ENCODE measurements at regions not wholly inside any gene's neighbourhood (a gene's known extent, or its start where the extent isn't known, plus 50 kb on each side); places are given as distances from the start of the nearest gene placed in this dataset.
A peak's percentile ranks its signal among the peaks of the same experiment; 100 is the strongest.

DNA sequence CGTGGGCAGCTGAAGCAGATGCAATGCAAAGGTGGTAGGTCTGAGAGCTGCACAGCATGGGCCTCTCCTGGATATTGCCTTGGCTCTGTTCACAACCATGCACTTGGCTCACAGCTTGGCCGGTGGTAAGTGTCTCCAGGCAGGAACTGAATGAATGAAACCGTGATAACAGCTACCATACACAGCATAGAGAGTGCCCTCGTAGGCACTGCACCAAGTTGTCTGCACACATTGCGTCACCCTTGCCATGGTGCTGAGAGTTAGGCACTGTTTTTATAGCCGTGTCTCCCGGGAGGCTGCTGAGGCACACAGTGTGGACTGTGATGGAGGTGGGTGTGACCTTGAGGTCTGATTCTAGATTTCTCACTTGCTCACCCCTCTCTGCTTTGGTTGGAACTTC is 157.6 kb upstream of the VASH1 start:
- no peak for DNase-seq

DNA sequence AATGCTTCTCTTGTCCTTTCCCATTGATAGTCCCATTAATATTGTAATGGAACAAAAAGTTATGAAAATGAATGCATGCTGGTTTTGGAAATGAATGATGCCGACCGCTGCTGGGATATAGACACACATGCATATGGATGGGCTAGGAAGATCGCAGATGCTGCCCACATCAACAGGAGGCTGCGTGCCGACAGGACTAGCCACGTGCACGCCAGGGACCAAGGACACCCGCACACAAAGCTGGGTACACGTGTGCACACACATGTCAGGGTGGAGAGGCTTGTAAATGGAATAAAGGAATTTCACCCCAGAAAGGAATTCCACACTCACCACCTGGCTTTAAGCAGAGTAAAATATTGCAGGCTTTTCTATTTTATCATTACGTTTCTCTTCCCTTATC is 153.8 kb upstream of the VASH1 start:
- no peak for DNase-seq

DNA sequence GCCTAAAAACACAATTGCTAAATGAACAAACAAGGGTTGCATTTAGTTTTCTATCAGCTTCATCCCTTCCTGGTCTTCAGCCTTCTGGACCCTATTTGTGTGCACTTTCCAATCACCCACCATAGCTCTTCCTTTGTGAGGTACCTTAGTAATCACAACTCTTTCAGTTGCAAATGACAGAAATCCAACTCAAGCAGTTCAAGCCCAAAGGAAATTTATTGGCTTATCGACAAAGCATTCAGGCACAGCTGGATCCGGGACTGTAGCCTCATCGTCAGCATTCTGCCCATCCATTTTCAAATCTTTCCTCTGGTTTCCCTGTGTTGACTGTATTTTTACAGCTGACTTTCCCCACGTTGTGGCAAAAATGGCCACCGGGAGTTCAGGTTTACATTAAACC is 148.6 kb upstream of the VASH1 start:
- DNase-seq = no peak

DNA sequence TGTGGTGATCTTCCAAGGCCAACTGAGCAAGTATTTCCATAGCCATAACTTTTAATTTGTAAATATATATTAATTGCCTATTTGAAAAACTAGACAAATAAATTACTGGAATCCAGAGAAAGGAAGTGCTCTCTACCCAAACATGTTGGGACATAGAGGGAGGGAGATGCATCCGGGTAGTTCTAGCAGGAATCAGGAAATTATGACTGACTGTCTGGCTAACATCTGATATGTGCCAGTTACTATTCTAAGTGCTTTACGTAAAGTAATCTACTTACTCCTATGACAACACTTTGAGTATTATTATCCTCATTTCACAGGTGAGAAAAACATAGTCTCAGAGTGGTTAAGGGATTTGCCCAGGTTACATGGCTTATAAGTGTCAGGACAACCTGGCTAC is 147.7 kb upstream of the VASH1 start:
- no peak for DNase-seq

DNA sequence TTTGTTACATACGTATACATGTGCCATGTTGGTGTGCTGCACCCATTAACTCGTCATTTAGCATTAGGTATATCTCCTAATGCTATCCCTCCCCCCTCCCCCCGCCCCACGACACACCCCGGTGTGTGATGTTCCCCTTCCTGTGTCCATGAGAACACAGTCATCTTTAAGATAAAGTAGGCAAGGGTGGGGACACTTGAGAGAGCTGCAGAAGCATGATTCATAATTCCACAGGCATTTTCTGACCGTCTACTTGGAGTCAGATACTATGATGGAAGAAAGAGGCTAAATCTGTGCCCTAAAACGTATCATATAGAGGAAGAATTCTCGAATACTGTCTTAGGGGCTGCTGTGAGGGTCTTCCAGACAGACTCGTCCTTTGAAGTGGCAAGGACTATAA is 145.9 kb upstream of the VASH1 start:
- DNase-seq = no peak

DNA sequence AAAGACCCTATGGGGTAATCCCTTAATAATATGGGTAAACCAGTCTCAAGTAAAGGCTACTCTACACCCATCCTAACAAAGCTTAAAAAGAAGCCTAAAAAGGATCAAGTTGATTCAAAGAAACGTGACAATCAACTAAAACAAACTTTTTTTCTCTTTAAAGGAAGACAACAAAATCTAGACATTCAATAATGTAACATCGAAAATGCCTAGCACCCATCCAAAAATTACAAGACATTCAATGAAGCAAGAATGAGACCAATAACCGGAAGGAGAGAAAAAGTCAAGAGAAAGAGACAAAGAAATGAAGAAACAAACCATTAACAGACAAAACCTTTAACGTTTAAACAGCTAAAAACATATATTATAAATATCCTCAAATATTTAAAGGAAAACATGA is 143.8 kb upstream of the VASH1 start:
- DNase-seq = no peak

DNA sequence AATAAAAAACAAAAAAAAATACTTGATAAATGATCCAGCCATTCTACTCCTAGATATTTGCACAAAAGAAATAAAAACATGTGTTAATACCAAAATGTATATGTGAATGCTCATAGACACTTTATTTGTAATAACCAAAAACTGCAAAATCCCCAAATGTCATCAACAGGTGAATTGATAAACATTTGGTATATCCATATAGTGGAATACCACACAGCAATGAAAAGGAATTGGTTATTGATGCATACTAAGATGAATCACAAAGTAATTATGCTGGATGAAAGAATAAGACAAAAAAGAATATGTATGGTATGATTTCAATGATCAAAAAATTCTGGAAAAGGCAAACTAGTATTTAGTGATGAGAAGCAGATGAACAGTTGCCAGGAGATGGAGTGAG is 124.7 kb upstream of the VASH1 start:
- no peak for DNase-seq

DNA sequence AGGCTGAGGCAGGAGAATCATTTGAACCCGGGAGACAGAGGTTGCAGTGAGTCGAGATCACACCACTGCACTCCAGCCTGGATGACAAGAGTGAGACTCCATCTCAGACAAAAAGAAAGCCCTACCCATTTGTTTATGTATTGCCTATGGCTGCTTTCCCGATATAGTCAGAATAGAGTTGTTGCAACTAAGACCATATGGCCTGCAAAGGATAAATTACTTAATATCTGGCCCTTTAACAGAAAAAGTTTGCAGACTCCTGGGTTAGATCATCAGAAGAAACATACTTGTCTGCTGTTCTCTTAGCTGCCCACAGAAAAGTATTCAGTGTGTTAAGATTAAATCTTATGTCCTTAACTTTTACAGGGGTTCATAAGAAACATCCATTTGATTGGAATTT is 122.4 kb upstream of the VASH1 start:
- DNase-seq = no peak

DNA sequence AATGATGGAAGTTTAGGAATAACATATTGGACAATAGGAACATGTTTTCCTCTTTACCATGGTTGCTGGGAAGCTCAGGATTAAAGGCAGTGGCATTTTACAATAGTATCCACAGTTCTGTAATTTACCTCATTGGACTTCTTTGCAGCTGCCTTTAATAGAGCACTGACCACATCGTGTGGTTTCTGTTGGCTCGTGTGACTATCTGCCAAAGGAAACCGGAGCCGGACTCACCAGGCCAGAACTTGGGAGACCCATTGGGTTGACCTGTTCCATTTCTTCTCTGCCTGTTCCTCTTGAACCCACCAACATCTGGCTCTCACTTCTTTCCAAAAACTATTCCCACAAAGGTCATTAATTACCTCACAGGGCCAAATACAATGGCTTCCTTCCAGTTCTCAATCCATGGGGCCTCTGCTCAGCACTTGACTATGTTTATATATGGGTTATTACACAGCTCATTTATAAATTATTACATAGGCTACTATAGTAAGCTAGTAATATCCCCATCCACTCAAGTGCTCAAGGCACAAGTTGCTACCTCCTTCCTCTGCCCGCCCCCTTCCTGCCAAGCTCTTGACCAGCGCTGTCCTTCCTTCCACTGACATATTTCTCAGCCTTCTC is 121.5 kb upstream of the VASH1 start:
- DNase-seq = no peak

DNA sequence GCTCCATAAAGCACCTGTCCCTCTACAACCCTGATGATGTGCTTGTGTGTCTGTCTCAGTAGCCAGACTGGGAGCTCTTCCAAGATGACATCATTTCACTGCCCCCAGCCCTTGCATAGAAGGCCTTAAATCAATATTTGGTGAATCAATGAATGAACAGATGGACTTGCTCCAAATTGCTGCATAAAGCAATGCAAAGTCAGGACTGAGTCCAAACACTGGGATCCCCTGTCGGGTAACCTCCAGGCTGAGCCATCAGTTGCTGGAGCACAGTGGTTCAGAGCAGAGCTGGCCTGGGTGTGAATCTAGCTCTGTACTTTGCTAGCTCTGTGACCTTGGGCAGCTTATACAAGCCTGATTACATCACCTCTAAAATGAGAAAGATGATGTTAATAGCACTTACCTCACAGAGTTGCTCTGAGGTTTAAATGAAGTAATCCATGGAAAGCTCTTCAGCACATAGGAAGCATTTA is 120.3 kb upstream of the VASH1 start:
- no peak for DNase-seq

DNA sequence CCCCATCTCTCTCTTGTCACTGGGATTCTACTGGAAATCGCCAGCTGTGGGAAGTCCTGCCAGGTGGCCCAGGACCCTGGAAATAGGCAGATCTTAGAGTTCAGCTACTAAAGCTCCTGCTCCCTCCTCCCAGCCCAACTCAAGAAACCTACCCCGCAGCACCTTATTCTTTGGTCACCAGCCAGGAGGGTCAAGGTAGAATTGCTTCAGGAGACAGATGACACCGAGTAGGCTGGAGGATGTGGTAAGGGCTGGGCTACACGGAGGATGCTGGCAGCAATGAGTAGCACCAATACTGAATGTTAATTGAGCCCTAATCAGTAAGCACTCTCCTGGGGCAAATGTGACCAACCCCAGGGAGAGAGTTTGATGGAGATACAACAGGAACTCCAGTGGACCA is 119.7 kb upstream of the VASH1 start:
- DNase-seq = no peak

DNA sequence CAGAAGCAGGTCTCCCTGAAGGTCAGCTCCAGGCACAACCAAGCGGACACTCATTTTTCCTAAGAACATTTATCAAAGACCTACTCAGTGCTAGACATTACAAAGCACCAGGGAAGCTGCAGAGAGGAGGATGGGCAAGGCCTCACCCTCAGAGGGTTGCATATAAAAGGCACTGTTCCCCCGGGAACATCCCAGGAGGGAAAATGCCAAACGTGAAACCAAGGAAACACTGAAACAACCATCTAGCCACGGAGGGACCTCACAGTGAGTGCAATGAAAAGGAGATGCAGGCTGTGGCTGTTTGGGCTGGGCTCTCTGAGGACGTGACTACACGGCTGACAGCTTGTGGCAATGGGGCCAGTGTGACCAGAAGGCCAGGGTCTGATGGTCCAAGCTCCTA is 117.4 kb upstream of the VASH1 start:
- DNase-seq = no peak

DNA sequence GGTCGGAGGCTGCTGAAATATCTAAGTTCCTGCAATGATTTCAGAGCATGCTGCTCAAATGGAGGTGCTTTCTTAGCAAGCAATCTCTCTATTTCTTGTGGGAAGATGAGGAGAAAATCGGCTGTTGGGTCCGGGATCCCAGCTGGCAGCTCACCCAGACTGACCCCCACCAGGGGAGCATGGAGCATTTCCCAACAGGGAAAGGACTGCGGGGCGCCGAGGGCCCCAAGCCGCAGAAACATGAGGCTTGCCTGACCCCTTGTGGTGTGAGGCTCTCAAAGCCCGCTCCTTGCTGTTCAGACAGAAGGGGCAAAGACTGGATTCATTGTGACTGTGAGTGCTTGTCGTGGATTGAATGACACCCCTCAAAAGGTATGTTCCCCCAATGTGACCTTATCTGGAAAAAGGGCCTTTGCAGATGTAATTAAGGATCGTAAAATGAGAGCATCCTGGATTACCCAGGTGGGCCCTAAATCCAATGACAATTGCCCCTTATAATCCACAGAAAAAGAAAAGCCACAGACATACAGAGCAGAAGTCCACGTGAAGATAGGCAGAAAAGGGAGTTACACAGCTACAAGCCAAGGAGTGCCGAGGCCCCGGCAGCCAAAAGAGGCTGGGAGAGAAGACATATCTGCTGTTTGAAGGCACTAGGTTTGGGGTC is 116.3 kb upstream of the VASH1 start:
- peak; percentile 68 to 73 for DNase-seq

DNA sequence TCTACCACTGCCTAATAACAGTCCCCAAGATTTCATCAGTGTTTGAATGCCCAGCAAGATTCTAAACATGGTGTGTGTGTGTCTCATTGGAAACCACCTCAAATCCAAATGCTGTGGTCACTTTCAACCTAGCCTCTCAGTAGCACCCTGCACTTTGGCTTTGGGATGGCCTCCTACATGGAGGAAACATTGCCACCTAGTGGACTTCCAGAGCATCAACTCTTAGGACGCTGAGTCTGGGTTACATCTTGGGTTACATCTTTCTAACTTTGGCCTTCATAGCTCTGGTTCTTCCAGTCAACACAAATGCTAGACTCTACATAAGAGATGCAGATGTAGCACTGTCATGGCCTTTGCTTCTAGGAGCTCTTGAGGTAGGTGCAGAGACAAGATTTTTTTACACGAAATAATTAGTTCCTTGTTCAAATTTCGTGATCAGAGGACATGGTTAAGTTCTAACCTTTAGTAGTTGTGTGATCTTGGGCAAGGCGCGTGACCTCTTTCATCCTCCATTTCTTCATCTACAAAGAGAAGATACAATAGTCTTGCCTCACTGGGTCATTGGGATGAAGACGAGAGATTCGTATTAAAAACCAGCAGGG is 113.5 kb upstream of the VASH1 start:
- peak; percentile 18 to 34 for DNase-seq

DNA sequence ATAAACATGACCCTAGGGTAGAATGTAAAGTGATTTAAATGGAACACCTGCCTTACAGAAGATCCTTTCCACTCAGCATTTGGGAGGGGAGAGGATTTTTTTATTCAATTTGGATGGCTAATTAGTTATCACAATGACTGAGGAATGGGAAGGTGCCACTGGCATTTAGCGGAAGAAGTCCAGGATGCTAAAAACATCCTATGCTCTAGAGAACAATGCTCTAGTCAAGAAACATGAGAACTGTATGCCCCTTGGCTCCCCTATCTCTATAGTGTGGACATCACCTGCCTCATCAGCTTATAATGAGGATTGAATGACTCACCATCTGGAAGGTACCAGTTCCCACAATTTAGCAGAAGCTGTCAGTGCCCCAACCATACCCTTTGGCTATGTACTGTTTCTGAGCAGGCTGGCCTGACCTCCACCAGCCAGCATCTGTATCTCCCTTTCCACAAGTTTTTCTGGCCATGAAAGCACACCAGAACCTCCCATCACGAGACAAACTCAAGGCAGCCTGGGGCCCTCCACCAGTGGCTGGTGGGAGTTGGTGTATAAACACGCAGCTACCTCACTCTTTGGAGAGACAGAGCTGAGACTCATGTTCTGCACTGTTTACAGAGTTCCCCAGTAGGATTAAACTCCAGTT is 109.7 kb upstream of the VASH1 start:
- DNase-seq = no peak

DNA sequence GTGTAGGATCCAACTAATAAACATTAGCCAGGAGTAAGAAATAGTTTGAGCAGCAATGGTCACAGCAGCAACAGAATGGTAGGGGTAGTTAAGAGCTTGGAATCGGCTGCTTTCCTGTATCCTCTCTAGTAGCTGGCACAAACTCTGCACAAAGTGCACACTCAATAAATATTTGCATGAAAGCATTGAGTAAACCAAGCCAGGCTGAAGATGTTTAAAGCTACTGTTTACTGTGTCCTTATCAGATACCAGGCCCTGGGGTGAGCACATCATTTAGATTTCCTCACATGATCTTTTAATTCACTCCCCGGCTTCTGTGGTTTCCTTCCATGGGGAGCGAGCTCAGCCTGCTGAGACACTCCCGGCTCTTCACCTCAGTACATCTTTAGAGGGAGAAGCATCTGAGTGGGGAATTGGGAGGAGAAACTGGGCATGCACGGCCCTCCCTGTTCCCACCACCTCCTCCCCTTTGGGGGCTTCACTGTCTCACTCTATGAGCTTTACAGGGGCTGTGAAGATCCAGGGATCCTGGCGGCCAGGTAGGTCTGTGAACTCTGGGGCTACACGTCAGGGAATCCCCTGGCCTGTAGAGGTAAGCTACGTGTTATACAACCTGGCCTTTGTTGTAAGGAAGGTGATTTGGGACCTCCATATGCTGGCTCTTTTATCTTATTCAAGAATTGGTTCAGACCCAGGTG is 107.2 kb upstream of the VASH1 start:
- DNase-seq = no peak

DNA sequence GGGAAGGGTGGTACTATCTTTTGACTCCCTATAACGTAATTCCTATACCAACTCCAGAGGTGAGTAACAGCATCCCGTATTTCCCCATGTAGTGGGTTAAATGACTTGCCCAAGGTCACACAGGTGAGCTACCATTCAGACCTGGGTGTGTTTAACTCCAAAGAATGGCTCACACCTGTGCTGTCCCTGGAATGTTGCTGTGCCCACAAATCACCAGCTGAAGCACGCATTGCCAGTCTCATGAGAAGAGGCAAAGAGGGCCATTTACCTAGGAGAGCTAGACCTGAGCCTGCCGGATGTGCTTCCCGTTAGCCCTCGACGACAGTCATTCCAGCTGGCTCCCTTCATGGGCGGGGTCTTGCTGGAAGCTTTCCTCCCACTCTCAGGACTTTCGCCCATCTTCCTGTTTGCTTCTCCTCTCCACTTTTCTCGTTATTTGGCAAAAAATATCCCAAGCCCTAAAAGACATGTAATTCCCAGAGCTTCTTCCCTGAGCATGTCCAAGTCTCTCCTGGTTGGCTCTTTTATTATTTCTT is 106.6 kb upstream of the VASH1 start:
- no peak for DNase-seq

DNA sequence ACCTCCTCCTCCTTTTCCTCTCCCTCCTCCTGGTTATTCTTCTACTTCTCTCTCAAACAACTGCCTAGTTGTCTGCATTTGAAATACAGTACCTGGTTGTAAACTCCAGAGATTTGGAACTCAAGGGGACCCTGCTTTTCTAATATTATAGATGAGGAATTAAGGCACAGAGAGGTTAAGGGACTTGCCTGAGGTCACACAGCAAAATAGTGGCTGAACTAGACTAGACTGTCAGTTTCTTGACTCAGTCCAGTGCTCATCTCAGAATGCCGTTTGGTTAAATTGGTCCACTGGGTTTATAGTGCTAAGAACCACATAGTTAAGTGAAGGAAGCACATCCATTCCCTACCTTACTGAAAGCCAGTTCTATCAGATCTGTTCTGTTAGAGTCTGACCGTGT is 105.9 kb upstream of the VASH1 start:
- no peak for DNase-seq

DNA sequence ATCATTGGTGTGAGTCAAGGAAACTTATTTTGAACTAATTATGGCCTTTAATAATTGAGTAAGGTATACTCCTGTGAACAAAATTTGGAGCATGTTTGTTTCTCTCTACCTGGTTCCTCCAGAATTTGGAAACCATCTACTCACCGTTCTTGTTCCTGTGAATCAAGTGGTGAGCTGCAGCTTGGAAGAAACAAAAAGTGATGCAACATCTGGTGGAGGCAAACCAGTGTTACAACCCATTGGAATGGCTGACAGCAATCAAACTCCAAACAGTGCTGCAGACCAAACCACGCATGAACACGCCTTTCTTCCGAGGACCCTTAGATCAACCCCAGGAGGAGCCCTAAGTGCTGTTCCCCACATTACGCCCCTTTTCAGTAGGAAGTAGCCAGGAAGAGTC is 104.7 kb upstream of the VASH1 start:
- no peak for DNase-seq

DNA sequence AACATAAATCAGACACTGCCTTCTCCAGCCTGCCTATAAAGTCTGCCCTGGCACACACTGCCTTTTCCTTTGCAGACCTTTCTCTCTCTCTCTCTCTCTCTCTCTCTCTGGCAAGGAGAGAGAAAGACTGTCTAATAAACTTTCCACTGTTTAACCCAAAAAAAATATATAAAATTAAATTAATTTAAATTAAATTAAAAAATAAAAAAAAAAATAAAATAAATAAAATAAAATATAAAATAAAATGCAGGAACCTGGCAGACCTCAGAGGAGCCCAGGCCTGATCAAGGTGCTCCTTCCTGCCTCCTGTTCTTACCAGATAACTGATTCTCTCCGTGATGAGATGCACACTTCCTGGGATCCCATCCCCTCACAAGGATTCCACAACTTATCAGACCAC is 103.9 kb upstream of the VASH1 start:
- DNase-seq = no peak

DNA sequence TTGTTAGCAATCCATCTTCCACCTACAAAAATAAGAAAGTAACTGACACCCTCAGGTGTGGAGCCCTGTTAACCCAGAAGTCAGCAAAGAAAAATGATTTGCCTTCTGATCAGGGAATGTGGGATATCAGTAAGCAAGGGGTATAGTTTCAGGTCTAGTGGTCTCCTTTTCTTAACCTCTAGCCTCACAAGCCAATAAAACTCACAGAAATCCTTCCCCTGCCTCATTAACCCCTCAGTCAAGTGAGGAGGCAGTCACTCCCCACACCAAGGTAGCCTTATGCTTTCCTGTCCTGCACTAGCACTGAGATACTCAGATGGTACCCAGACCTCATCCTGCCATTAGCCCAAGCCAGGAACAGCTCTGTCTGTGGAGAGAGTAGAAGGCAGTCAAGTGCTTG is 103.4 kb upstream of the VASH1 start:
- DNase-seq = no peak

DNA sequence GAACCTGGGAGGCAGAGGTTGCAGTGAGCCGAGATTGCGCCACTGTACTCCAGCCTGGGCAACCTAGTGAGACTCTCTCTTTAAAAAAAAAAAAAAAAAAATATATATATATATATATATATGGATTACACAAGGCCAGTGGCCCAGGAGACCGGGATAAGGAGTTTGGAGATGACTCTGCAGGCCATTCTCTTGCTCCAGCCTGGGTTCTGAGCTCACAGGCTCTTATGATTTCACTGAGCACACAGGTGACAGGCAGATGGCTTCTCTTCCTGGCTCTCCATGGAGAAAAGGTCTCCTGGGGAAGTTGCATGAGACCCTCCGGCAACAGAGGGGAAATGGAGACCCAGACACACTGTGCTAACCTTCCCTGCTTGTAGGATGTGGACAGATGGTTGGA is 98.7 kb upstream of the VASH1 start:
- DNase-seq = no peak

Measured in right lung (tissue), 2 donors.